ENCODE measurements at regions not wholly inside any gene's neighbourhood (a gene's known extent, or its start where the extent isn't known, plus 50 kb on each side); places are given as distances from the start of the nearest gene placed in this dataset.

DNA sequence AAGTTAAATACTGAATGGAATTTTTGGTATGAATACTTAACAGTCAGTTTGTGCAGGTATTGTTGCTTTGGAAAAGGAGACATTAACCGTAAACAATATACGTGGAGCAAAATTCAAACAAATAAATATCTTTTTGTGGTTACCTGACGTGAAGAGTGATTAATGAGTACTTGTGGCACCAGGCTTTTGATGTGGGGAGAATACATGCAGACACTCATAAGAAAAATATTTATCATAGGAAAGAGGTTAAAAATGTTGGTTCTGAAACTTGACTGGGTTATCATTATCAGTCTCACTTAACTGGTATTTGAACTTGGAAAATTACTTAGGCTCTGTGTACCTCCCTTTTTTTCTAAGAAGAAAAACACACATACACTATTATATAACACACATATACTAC lies 136.4 kb upstream of the NDST4 start:
- no peak for DNase-seq (ENCODE audit: low read depth)
- in situ Hi-C loops (cut with HindIII; ENCODE audit: low sequenced_read_pairs), result no loop called here
- TF ChIP-seq, protein P1, sequence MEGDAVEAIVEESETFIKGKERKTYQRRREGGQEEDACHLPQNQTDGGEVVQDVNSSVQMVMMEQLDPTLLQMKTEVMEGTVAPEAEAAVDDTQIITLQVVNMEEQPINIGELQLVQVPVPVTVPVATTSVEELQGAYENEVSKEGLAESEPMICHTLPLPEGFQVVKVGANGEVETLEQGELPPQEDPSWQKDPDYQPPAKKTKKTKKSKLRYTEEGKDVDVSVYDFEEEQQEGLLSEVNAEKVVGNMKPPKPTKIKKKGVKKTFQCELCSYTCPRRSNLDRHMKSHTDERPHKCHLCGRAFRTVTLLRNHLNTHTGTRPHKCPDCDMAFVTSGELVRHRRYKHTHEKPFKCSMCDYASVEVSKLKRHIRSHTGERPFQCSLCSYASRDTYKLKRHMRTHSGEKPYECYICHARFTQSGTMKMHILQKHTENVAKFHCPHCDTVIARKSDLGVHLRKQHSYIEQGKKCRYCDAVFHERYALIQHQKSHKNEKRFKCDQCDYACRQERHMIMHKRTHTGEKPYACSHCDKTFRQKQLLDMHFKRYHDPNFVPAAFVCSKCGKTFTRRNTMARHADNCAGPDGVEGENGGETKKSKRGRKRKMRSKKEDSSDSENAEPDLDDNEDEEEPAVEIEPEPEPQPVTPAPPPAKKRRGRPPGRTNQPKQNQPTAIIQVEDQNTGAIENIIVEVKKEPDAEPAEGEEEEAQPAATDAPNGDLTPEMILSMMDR (IDR thresholded peaks at IDR 0.05; ENCODE audit: low read depth, low read length, missing control alignments), result no peak
- H3K4me3 ChIP-seq (ENCODE audit: low read depth, low read length), result no peak overlapping the region

DNA sequence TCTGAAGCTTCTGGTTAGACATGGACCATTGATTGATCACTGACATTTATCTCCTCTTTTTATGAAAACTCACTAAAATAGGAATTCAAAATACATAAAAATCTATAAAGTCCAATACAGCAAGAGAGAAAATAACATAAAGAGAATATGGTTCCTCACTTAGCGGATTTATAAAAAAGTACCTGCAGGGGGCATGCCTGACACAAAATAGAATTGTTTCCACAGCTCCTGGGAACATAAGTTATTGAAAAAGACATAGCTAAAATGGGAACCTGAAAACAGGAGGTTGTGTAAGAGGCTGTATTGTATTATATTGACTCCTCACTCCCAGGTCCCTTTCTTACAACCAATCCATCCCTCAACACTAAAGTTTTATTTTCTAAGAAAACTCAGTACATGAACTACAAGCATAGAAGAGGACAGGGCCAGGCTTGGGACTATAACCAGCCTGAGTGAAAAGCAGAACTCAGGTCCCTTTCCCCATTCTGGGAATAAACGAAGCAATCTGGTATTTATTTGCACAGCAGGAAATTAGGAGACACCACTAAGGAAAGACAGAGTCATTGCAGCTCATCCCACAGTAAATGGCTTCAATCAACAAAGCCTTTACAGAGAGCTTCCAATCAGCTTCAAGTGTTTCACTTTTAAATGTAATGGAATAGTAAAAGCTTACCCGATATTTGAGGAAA lies 121.1 kb upstream of the NDST4 start:
- DNase-seq (ENCODE audit: low read depth), result no peak
- TF ChIP-seq, protein P1 (IDR thresholded peaks at IDR 0.05; ENCODE audit: low read depth, low read length, missing control alignments), result peak; percentile 32
- in situ Hi-C loops (cut with HindIII; ENCODE audit: low sequenced_read_pairs), result no loop called here
- H3K4me3 ChIP-seq (ENCODE audit: low read depth, low read length), result no peak overlapping the region

DNA sequence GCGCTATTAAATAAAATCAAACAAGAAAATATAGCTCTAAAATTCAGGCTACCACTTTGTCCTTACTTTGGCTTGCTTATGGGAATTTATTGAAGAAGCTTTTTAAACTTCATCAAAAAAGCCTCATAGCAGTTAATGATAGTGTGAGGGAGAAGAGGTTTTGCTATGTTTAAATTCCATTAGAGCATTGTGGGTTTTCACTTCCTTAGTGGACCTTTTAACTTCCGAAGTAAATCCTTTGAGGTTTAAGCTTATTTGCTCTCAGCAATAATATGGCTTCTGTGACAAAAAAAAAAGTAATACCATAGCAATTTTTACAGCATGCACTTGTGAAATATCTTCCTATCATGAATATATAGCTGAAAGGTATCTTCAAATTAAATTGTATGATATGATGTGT lies 120.2 kb upstream of the NDST4 start:
- H3K4me3 ChIP-seq (ENCODE audit: low read depth, low read length), result no peak overlapping the region
- in situ Hi-C loops (cut with HindIII; ENCODE audit: low sequenced_read_pairs), result no loop called here
- DNase-seq (ENCODE audit: low read depth), result no peak
- TF ChIP-seq, protein P1 (IDR thresholded peaks at IDR 0.05; ENCODE audit: low read depth, low read length, missing control alignments), result no peak

DNA sequence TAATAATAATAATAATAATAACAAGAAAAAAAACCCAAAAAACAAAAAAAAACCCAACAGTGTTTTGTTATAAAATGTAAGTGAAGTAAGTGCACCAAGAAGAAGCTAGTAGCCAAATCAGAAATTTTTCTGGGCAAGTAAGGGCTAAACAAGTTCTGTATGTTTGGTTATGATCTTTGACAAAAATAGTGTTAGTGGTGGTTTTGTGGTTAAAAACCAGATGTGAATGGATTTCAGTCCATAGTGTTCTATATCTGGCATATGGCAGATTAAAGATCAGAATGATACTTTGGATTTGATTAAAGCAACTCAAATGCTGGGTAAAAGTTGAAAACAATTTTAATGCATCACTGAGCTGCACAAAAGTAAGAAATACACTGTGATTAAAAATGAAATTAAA lies 116.5 kb upstream of the NDST4 start:
- in situ Hi-C loops (cut with HindIII; ENCODE audit: low sequenced_read_pairs), result no loop called here
- no peak overlapping the region for H3K4me3 ChIP-seq (ENCODE audit: low read depth, low read length)
- no peak for DNase-seq (ENCODE audit: low read depth)
- TF ChIP-seq, protein P1 (IDR thresholded peaks at IDR 0.05; ENCODE audit: low read depth, low read length, missing control alignments), result no peak

DNA sequence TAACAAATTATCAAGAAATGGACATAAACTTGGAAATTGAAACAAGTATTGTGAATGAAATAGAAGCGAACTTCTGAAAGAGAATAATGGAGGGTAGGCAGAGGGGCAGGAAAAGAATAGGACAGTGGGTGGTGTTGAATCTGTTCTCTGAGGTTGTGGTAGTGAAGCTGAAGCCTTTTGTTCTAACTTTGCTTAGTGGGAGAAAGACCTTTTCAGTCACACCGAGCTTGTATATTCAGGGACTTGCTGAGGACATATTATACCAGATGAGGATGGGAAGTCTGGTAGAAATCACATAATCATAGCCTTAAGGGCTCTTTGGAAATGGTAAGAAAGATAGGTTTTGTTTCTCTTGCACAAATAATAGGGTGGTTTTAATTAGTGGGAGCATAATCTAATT lies 115.4 kb upstream of the NDST4 start:
- TF ChIP-seq, protein P1 (IDR thresholded peaks at IDR 0.05; ENCODE audit: low read depth, low read length, missing control alignments), result no peak
- no peak overlapping the region for H3K4me3 ChIP-seq (ENCODE audit: low read depth, low read length)
- DNase-seq (ENCODE audit: low read depth), result no peak
- in situ Hi-C loops (cut with HindIII; ENCODE audit: low sequenced_read_pairs), result no loop called here

DNA sequence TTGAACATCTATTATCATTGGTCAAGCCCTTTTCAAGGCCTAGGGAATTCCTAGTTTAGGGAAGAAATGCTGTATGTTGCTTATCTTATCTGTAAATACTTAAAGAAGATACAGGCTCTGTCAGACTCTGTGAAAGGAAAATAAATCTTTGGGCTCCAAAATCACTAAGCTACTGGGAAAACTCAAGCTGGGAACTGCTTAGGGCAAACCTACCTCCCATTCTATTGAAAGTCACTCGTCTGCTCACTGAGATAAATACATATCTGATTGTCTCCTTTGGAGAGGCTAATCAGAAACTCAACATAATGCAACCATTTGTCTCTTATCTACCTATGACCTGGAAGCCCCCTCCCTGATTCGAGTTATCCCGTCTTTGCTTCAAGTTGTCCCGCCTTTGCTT lies 108.6 kb upstream of the NDST4 start:
- DNase-seq (ENCODE audit: low read depth), result no peak
- no peak overlapping the region for H3K4me3 ChIP-seq (ENCODE audit: low read depth, low read length)
- in situ Hi-C loops (cut with HindIII; ENCODE audit: low sequenced_read_pairs), result no loop called here
- TF ChIP-seq, protein P1 (IDR thresholded peaks at IDR 0.05; ENCODE audit: low read depth, low read length, missing control alignments), result no peak
